ENCODE measurements at regions not wholly inside any gene's neighbourhood (a gene's known extent, or its start where the extent isn't known, plus 50 kb on each side); places are given as distances from the start of the nearest gene placed in this dataset.

- TF ChIP-seq SIN3A (IDR thresholded peaks at IDR 0.05; ENCODE audit: borderline replicate concordance, insufficient read depth, low read length) (no peak), POLR2AphosphoS5 (IDR thresholded peaks at IDR 0.05; ENCODE audit: low read depth, low read length) (no peak), TAF1 (IDR thresholded peaks at IDR 0.05; ENCODE audit: borderline replicate concordance, insufficient read depth, low read length) (no peak), REST (IDR thresholded peaks at IDR 0.05; ENCODE audit: insufficient read depth in 1 of 2, low read depth in 2 of 2, low read length in 2 of 2) (no peak), FOXP2 (optimal IDR thresholded peaks at IDR 0.05; ENCODE audit: borderline replicate concordance, extremely low read depth, extremely low read length, insufficient read depth) (no peak)
Observed at GRCh38 chr20:56094228-56094627, 88.9 kb upstream of the CBLN4 start.

- no peak for TF ChIP-seq POLR2AphosphoS5 (IDR thresholded peaks at IDR 0.05; ENCODE audit: low read depth, low read length)
- TF ChIP-seq REST (IDR thresholded peaks at IDR 0.05; ENCODE audit: insufficient read depth in 1 of 2, low read depth in 2 of 2, low read length in 2 of 2), result no peak
- no peak for TF ChIP-seq FOXP2 (optimal IDR thresholded peaks at IDR 0.05; ENCODE audit: borderline replicate concordance, extremely low read depth, extremely low read length, insufficient read depth)
- no peak for TF ChIP-seq SIN3A (IDR thresholded peaks at IDR 0.05; ENCODE audit: borderline replicate concordance, insufficient read depth, low read length)
- no peak for TF ChIP-seq TAF1 (IDR thresholded peaks at IDR 0.05; ENCODE audit: borderline replicate concordance, insufficient read depth, low read length)
Observed at GRCh38 chr20:56098981-56099500, 93.7 kb upstream of the CBLN4 start.

- TF ChIP-seq REST (IDR thresholded peaks at IDR 0.05; ENCODE audit: insufficient read depth in 1 of 2, low read depth in 2 of 2, low read length in 2 of 2), result no peak
- no peak for TF ChIP-seq TAF1 (IDR thresholded peaks at IDR 0.05; ENCODE audit: borderline replicate concordance, insufficient read depth, low read length)
- no peak for TF ChIP-seq FOXP2 (optimal IDR thresholded peaks at IDR 0.05; ENCODE audit: borderline replicate concordance, extremely low read depth, extremely low read length, insufficient read depth)
- no peak for TF ChIP-seq SIN3A (IDR thresholded peaks at IDR 0.05; ENCODE audit: borderline replicate concordance, insufficient read depth, low read length)
- no peak for TF ChIP-seq POLR2AphosphoS5 (IDR thresholded peaks at IDR 0.05; ENCODE audit: low read depth, low read length)
Observed at GRCh38 chr20:56111961-56112730, 106.8 kb upstream of the CBLN4 start.

- TF ChIP-seq TAF1 (IDR thresholded peaks at IDR 0.05; ENCODE audit: borderline replicate concordance, insufficient read depth, low read length), result no peak
Observed at GRCh38 chr20:56117350-56117749, 112.0 kb upstream of the CBLN4 start.

GRCh38 chr20:56121850-56122249 is 116.5 kb upstream of the CBLN4 start:
- TF ChIP-seq FOXP2 (optimal IDR thresholded peaks at IDR 0.05; ENCODE audit: borderline replicate concordance, extremely low read depth, extremely low read length, insufficient read depth) (no peak), TAF1 (IDR thresholded peaks at IDR 0.05; ENCODE audit: borderline replicate concordance, insufficient read depth, low read length) (no peak), SIN3A (IDR thresholded peaks at IDR 0.05; ENCODE audit: borderline replicate concordance, insufficient read depth, low read length) (no peak), POLR2AphosphoS5 (IDR thresholded peaks at IDR 0.05; ENCODE audit: low read depth, low read length) (no peak), REST (IDR thresholded peaks at IDR 0.05; ENCODE audit: insufficient read depth in 1 of 2, low read depth in 2 of 2, low read length in 2 of 2) (no peak)

All from PFSK-1 (cell line).